T-cell (primary cell): ENCODE measurements at regions not wholly inside any gene's neighbourhood (a gene's known extent, or its start where the extent isn't known, plus 50 kb on each side); places are given as distances from the start of the nearest gene placed in this dataset.

Source experiments
- ATAC-seq, 4 experiments: fragments of 200-7000 bp in 3 of 4; fragments of 150-1000 bp in 1 of 4; cut with Tn5 transposase; replicated peaks in 1 of 4; 1 replicate in 3 of 4; 2 replicates in 1 of 4; pipeline ENCODE4 v1.10.0; 2021; ENCODE audit warnings: moderate library complexity in 3 of 4, mild to moderate bottlenecking in 2 of 4, moderate number of reproducible peaks in 1 of 4
- CTCF ChIA-PET, 2 donors: fragments of 300-600 bp; sonication (Branson Sonifier 250); formaldehyde crosslinking; loops; one replicate each; lab custom pipeline; 2022; ENCODE audit warnings: antibody characterized with exemption in 2 of 2; lab: Charles Lee
- POLR2A ChIA-PET, 2 donors: fragments of 300-600 bp; sonication (Branson Sonifier 250); formaldehyde crosslinking; loops; one replicate each; lab custom pipeline; 2022; ENCODE audit warnings: antibody characterized with exemption in 2 of 2; lab: Charles Lee
- DNase-seq, 35 experiments: peaks; one replicate each; pipeline versions ENCODE4 v3.0.0 to v3.0.0-alpha.2; 2013 to 2023
- H3K27ac ChIP-seq: one replicate; pipeline ENCODE4 v1.5.1; 2013; ENCODE audit warnings: low read length
- H3K27me3 ChIP-seq, 2 experiments: replicated peaks in 1 of 2; 1 replicate in 1 of 2; 2 replicates in 1 of 2; pipeline versions ENCODE4 v1.6.1 to v1.7.0; 2013; ENCODE audit warnings: low read length in 1 of 2, mixed read lengths in 1 of 2; ENCODE audit not compliant: control insufficient read depth in 2 of 2, insufficient read depth in 2 of 2; ENCODE audit errors: extremely low read depth in 1 of 2
- H3K36me3 ChIP-seq, 2 donors: 1 replicate in 1 of 2; 2 replicates in 1 of 2; pipeline versions ENCODE4 v1.6.1 to v1.7.0; 2013; ENCODE audit warnings: low read length in 1 of 2; ENCODE audit not compliant: control insufficient read depth in 2 of 2, insufficient read depth in 1 of 2; ENCODE audit errors: extremely low read depth in 1 of 2
- H3K4me1 ChIP-seq, 2 experiments: 1 replicate in 1 of 2; 2 replicates in 1 of 2; pipeline versions ENCODE4 v1.6.1 to v1.7.0; 2013; ENCODE audit warnings: low read length in 2 of 2, mixed read lengths in 1 of 2; ENCODE audit not compliant: insufficient read depth in 2 of 2, control insufficient read depth in 1 of 2; ENCODE audit errors: extremely low read depth in 1 of 2
- H3K4me3 ChIP-seq, 2 donors: 1 replicate in 1 of 2; 2 replicates in 1 of 2; pipeline versions ENCODE4 v1.5.1 to v1.7.0; 2013; ENCODE audit warnings: mild to moderate bottlenecking in 2 of 2, low read length in 1 of 2, moderate library complexity in 1 of 2; ENCODE audit not compliant: control insufficient read depth in 1 of 2; ENCODE audit errors: extremely low read depth in 1 of 2
- H3K9me3 ChIP-seq: 2 replicates; pipeline ENCODE4 v1.7.0; 2013
- H3K27ac Mint-ChIP-seq, 2 donors: one replicate each; pipeline ENCODE4 v1.8.0; 2020 to 2021; ENCODE audit warnings: mild to moderate bottlenecking in 2 of 2, mixed read lengths in 2 of 2
- H3K27me3 Mint-ChIP-seq, 2 donors: one replicate each; pipeline ENCODE4 v1.8.0; 2021 to 2022; ENCODE audit warnings: mixed read lengths in 2 of 2
- H3K36me3 Mint-ChIP-seq: one replicate; pipeline ENCODE4 v1.8.0; 2021; ENCODE audit warnings: mixed read lengths
- H3K4me1 Mint-ChIP-seq, 3 donors: one replicate each; pipeline ENCODE4 v1.8.0; 2020 to 2022; ENCODE audit warnings: mixed read lengths in 3 of 3, mild to moderate bottlenecking in 1 of 3
- H3K4me3 Mint-ChIP-seq, 3 donors: one replicate each; pipeline ENCODE4 v1.8.0; 2020 to 2022; ENCODE audit warnings: mild to moderate bottlenecking in 3 of 3, mixed read lengths in 3 of 3, moderate library complexity in 3 of 3
- H3K9me3 Mint-ChIP-seq, 3 donors: one replicate each; pipeline ENCODE4 v1.8.0; 2020 to 2022; ENCODE audit warnings: mixed read lengths in 3 of 3
- WGBS: methylation state at CpG from one replicate; pipeline ENCODE4 v1.1.5; 2013; ENCODE audit warnings: missing lambda C conversion rate; ENCODE audit not compliant: insufficient coverage; 5-methylcytosine and 5-hydroxymethylcytosine counted together

DNA sequence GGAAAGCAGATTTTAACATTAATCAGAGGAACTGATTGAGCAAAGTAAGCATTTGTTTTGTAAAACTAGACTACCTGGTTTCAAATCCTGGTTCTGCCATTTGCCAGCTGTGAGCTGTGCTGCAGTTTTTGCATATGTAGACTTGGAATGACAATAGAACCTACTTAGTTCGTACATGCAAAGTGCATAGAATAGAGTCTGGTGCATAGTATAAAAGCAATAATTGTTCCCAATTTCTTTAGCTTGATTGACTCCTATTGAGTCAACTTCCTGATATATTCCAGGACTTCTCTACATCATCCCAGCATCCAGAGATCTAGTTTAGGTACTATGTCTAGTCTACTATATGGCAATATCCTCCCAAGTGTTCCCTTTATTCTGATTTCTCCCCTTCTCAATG lies 144.4 kb upstream of the FGGY start:
- no peak overlapping the region for H3K27ac ChIP-seq
- POLR2A ChIA-PET = no interaction called here

DNA sequence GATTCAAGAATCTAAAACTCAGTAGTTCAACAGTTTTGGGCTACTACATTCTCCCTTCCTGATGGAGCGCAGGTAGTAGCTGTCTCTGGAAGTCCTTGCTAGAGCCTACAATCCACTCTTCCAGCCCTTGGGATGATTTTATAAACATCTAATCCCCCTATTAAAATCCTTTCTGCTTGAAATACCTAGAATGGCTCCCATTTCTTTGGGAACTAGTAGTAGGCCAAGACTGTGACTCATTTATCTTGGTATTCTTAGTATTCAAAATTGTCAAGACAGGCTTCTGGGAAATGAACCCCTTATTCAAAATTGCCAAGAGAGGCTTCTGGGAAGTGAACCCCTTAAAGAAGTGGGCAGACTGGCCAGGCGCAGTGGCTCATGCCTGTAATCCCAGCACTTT lies 142.5 kb upstream of the FGGY start:
- H3K4me3 ChIP-seq = no peak overlapping the region
- peaks cover 4% of the 10 kb centered on the region for H3K9me3 ChIP-seq
- H3K36me3 ChIP-seq = no peaks in the 10 kb centered on the region
- WGBS = 100% methylated on average over 1 of the region's 2 CpGs
- Mint-ChIP-seq H3K27ac (no peak overlapping the region), H3K27me3 (no peaks in the 10 kb centered on the region), H3K36me3 (peaks cover 3% of the 10 kb centered on the region), H3K4me3 (no peak overlapping the region), H3K9me3 (peaks cover 0 to 9% (median 5%) of the 10 kb centered on the region in 3 donors), H3K4me1 (peaks cover 6 to 16% (median 11%) of the 10 kb centered on the region in 3 donors)
- no peak overlapping the region for H3K27ac ChIP-seq
- DNase-seq (no peak), ATAC-seq (no peak)
- no peaks in the 10 kb centered on the region for H3K27me3 ChIP-seq
- CTCF ChIA-PET = no interaction called here
- POLR2A ChIA-PET = no interaction called here
- peaks cover 0 to 8% of the 10 kb centered on the region in 2 experiments for H3K4me1 ChIP-seq

More for the DNA sequence above, 144.4 kb upstream of the FGGY start:
- WGBS = no CpG with 5 or more reads among the region's 1 CpG
- Histone ChIP-seq H3K4me1 (peaks cover 0 to 8% of the 10 kb centered on the region in 2 experiments), H3K36me3 (no peaks in the 10 kb centered on the region), H3K9me3 (no peaks in the 10 kb centered on the region), H3K27me3 (no peaks in the 10 kb centered on the region), H3K4me3 (no peak overlapping the region)
- CTCF ChIA-PET = no interaction called here
- Mint-ChIP-seq H3K4me3 (no peak overlapping the region), H3K27me3 (no peaks in the 10 kb centered on the region), H3K4me1 (peaks cover 6 to 16% (median 12%) of the 10 kb centered on the region in 3 donors), H3K27ac (no peak overlapping the region), H3K9me3 (no peaks in the 10 kb centered on the region), H3K36me3 (no peaks in the 10 kb centered on the region)
- no peak for DNase-seq
- no peak for ATAC-seq

GRCh38 chr1:59155351-59155750 lies 141.5 kb upstream of the FGGY start:
- Mint-ChIP-seq H3K4me3 (no peak overlapping the region), H3K27me3 (no peaks in the 10 kb centered on the region), H3K27ac (no peak overlapping the region), H3K9me3 (peaks cover 0 to 9% (median 5%) of the 10 kb centered on the region in 3 donors), H3K36me3 (peaks cover 3% of the 10 kb centered on the region), H3K4me1 (peaks cover 6 to 15% (median 11%) of the 10 kb centered on the region in 3 donors)
- 100% methylated on average over 1 of the region's 1 CpG for WGBS
- H3K27me3 ChIP-seq = no peaks in the 10 kb centered on the region
- CTCF ChIA-PET = no interaction called here
- POLR2A ChIA-PET = interaction anchor here in 1 of 2 donors (0.5 kb wide), 1 partner anchor 698 kb away, joined by 5 read pairs; no protein-coding TSS in a partner anchor
- peaks cover 4% of the 10 kb centered on the region for H3K9me3 ChIP-seq
- DNase-seq (no peak), ATAC-seq (no peak)
- no peak overlapping the region for H3K27ac ChIP-seq
- no peak overlapping the region for H3K4me3 ChIP-seq
- peaks cover 0 to 8% of the 10 kb centered on the region in 2 experiments for H3K4me1 ChIP-seq
- no peaks in the 10 kb centered on the region for H3K36me3 ChIP-seq

GRCh38 chr1:59156051-59156450 lies 140.8 kb upstream of the FGGY start:
- CTCF ChIA-PET = no interaction called here
- no peak for ATAC-seq
- no peak overlapping the region for H3K4me3 Mint-ChIP-seq
- WGBS = 50% methylated on average over 2 of the region's 3 CpGs
- H3K27me3 Mint-ChIP-seq = no peaks in the 10 kb centered on the region
- peaks cover 4% of the 10 kb centered on the region for H3K9me3 ChIP-seq
- H3K27ac Mint-ChIP-seq = no peak overlapping the region
- peaks cover 0 to 9% (median 5%) of the 10 kb centered on the region in 3 donors for H3K9me3 Mint-ChIP-seq
- H3K27ac ChIP-seq = no peak overlapping the region
- peaks cover 0 to 8% (median 4%) of the 10 kb centered on the region in 3 donors for H3K4me1 Mint-ChIP-seq
- no peak overlapping the region for H3K4me3 ChIP-seq
- peaks cover 3% of the 10 kb centered on the region for H3K36me3 Mint-ChIP-seq
- no peak for DNase-seq
- H3K27me3 ChIP-seq = no peaks in the 10 kb centered on the region
- H3K36me3 ChIP-seq = no peaks in the 10 kb centered on the region
- POLR2A ChIA-PET = interaction anchor here in 1 of 2 donors (0.5 kb wide), 1 partner anchor 697 kb away, joined by 5 read pairs; no protein-coding TSS in a partner anchor
- peaks cover 0 to 3% of the 10 kb centered on the region in 2 experiments for H3K4me1 ChIP-seq

GRCh38 chr1:59156526-59157199 lies 140.2 kb upstream of the FGGY start:
- no peaks in the 10 kb centered on the region for H3K36me3 ChIP-seq
- H3K4me1 ChIP-seq = no peaks in the 10 kb centered on the region
- Mint-ChIP-seq H3K4me3 (no peak overlapping the region), H3K27me3 (no peaks in the 10 kb centered on the region), H3K9me3 (peaks cover 0 to 9% (median 5%) of the 10 kb centered on the region in 3 donors), H3K4me1 (peaks cover 0 to 2% (median 0%) of the 10 kb centered on the region in 3 donors), H3K36me3 (peaks cover 3% of the 10 kb centered on the region), H3K27ac (no peak overlapping the region)
- H3K27me3 ChIP-seq = no peaks in the 10 kb centered on the region
- ATAC-seq = no peak
- H3K4me3 ChIP-seq = no peak overlapping the region
- 87% methylated on average over 5 of the region's 7 CpGs for WGBS
- CTCF ChIA-PET = no interaction called here
- no peak overlapping the region for H3K27ac ChIP-seq
- peaks cover 4% of the 10 kb centered on the region for H3K9me3 ChIP-seq
- POLR2A ChIA-PET = interaction anchor here in 1 of 2 donors (0.6 kb wide), 1 partner anchor 91 kb away, joined by 3 read pairs; no protein-coding TSS in a partner anchor
- DNase-seq = no peak

GRCh38 chr1:59158321-59158720 lies 138.6 kb upstream of the FGGY start:
- DNase-seq (no peak), ATAC-seq (no peak)
- Mint-ChIP-seq H3K27ac (no peak overlapping the region), H3K4me3 (no peak overlapping the region), H3K4me1 (no peaks in the 10 kb centered on the region), H3K27me3 (no peaks in the 10 kb centered on the region), H3K36me3 (peaks cover 3% of the 10 kb centered on the region), H3K9me3 (peaks cover 0 to 9% (median 5%) of the 10 kb centered on the region in 3 donors)
- Histone ChIP-seq H3K27me3 (no peaks in the 10 kb centered on the region), H3K9me3 (peaks cover 4% of the 10 kb centered on the region), H3K27ac (no peak overlapping the region), H3K36me3 (no peaks in the 10 kb centered on the region), H3K4me1 (no peaks in the 10 kb centered on the region), H3K4me3 (no peak overlapping the region)
- POLR2A ChIA-PET = no interaction called here
- CTCF ChIA-PET = no interaction called here
